Fibroblast of the aortic adventitia (primary cell): ENCODE measurements at regions not wholly inside any gene's neighbourhood (a gene's known extent, or its start where the extent isn't known, plus 50 kb on each side); places are given as distances from the start of the nearest gene placed in this dataset.
"Not testable (repeated sequence)": the region's sequence is repeated elsewhere in the genome, so short reads cannot be mapped to it uniquely, and the experiment has no call there.

Experiments
- DNase-seq: peaks from one replicate; pipeline ENCODE4 v3.0.0-alpha.2; 2010; ENCODE audit warnings: low read depth
- H3K4me3 ChIP-seq: 2 replicates; pipeline ENCODE4 v1.5.1; 2011; ENCODE audit warnings: low read depth, mild to moderate bottlenecking, control low read depth, low read length, moderate library complexity
- TF ChIP-seq, protein P1 (sequence below): IDR thresholded peaks from 2 replicates; pipeline ENCODE4 v1.5.1; 2011; ENCODE audit warnings: mild to moderate bottlenecking, low read length, control low read depth, inconsistent platforms; ENCODE audit not compliant: insufficient read depth

DNA sequence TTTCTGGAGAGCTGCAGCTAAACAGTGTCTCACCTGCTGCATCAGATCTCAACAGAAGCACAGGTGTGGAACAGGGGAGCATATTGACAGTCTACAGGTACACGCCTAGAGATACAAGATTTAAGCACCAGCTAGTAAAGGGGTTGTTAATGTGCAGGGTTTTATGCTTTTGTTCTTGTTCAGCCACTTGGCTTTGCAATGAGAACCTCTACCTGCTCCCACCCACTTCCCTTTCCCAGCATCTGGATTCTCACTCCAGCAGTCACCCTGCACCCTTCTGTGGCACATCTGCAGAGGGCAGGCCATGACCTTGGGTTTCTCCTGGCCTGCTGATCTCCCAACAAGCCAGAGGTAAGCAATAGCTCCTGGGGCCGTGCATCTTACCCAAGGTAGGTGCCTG is 446.6 kb downstream of the BUD13 start:
- DNase-seq = no peak
- H3K4me3 ChIP-seq = no peak overlapping the region
- TF ChIP-seq, protein P1, sequence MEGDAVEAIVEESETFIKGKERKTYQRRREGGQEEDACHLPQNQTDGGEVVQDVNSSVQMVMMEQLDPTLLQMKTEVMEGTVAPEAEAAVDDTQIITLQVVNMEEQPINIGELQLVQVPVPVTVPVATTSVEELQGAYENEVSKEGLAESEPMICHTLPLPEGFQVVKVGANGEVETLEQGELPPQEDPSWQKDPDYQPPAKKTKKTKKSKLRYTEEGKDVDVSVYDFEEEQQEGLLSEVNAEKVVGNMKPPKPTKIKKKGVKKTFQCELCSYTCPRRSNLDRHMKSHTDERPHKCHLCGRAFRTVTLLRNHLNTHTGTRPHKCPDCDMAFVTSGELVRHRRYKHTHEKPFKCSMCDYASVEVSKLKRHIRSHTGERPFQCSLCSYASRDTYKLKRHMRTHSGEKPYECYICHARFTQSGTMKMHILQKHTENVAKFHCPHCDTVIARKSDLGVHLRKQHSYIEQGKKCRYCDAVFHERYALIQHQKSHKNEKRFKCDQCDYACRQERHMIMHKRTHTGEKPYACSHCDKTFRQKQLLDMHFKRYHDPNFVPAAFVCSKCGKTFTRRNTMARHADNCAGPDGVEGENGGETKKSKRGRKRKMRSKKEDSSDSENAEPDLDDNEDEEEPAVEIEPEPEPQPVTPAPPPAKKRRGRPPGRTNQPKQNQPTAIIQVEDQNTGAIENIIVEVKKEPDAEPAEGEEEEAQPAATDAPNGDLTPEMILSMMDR = no peak

GRCh38 chr11:116325247-116325646 is 447.5 kb downstream of the BUD13 start:
- TF ChIP-seq, protein P1 = no peak
- no peak for DNase-seq

GRCh38 chr11:116324077-116324476 is 448.7 kb downstream of the BUD13 start:
- H3K4me3 ChIP-seq, DNase-seq: not testable (repeated sequence)

More at GRCh38 chr11:116325247-116325646, 447.5 kb downstream of the BUD13 start:
- no peak overlapping the region for H3K4me3 ChIP-seq

- no peak overlapping the region for H3K4me3 ChIP-seq
- no peak for DNase-seq
- TF ChIP-seq, protein P1 = no peak
Measured at GRCh38 chr11:116317212-116317611, 455.6 kb downstream of the BUD13 start.

DNA sequence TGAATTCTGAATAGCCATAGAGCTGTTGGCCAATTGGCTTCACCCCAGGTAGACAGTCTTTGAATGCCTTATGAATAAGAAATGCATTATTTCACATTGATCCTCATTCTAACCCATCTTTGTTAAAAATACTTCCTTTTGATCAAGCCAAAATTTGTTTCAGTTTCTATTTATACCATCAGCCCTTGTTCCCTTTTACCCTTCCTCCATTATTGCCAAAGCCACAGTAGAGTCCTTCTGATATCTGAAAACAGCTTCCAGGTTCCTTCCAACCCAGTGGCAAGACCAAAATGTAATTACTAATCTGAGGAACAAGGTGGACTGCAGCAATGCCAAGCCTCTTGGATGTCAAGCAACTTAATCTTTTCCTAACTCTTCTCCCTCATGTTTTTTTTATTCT is 458.8 kb downstream of the BUD13 start:
- no peak for DNase-seq
- H3K4me3 ChIP-seq = no peak overlapping the region
- TF ChIP-seq, protein P1 = no peak

DNA sequence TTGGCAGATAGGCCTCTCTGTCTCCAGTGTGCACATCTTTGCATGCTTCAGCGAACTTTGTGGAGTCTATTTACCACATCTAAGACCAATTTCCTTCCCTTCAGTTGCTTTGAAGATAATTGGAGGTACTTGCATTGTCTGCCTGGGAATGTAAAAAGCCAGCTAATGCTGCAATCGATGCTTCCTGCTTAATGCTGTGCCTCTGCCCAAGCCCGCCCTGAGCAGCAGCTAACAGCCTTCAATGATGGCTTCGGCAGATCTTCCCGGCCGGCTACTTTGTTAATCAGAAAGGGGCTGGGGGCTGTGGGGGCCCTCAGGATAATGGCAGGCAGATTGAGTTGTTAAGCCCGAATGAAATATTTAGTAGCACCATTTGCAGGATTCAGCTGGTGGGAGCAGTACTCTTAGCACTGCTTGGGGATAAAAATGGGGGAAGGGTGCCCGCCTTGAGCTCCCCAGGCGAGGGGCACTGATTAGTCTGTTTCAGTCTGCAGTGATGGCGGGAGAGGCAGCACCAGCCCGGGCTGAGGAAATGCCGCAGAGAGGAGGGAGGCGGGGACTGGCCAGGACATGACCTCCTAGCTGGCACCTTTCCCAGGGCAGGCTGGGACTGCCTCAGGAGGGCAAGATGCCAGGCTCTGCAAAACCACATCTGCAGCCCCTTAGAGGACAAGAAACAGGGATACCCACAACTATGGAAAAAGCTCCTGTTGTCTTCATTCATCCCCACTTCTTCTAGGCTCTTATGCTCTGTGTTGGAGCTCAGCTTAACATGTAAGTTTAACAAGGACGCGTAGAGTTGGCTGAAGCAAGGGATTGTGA is 460.0 kb downstream of the BUD13 start:
- TF ChIP-seq, protein P1 = no peak
- H3K4me3 ChIP-seq = no peak overlapping the region
- DNase-seq = peak; percentile 9

- H3K4me3 ChIP-seq = no peak overlapping the region
- TF ChIP-seq, protein P1 = no peak
- no peak for DNase-seq
Measured at GRCh38 chr11:116311206-116311605, 461.6 kb downstream of the BUD13 start.
